ENCODE measurements at regions not wholly inside any gene's neighbourhood (a gene's known extent, or its start where the extent isn't known, plus 50 kb on each side); places are given as distances from the start of the nearest gene placed in this dataset.

DNA sequence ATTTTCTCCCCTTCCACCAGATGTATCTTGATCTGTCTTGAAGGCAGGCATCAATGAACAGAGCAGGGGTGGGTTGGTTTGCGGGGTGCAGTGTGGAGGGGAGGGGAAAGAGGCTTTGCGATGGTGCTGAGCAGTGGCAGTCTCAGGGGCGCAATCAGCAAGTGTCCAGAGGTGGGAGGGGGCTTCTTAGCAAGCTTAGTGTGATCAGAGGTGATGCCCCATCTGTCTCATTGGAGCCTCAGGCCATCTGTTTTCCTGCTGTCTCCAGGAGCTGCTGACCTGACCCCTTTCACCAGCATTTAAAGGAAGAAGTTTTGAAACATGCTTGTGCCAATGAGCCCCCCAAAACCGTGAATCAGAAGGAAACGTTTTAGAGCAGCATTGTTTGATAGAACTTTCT is 187.7 kb upstream of the LHX5 start:
- no peak for DNase-seq (ENCODE audit: low read depth in 4 of 4, low spot score in 2 of 4)

DNA sequence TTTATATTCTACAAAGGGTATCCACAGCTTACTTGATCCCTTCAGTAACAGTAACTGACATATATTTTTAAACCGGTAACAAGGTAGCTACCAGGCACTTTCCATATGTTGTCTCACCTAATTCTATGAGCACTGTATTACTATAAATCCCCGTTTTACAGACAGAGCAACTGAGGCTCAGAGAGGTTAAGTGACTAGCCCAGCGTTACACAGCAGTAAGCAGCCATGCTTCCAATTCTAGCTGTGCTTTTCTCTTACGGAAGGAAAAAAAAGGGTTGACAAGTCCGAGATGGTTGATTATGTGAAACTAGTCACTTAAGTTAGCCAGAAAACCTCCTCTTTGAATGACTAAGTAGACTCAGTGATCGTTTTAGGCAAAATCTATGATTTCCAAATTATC is 187.3 kb upstream of the LHX5 start:
- DNase-seq (ENCODE audit: low read depth in 4 of 4, low spot score in 2 of 4), result no peak

DNA sequence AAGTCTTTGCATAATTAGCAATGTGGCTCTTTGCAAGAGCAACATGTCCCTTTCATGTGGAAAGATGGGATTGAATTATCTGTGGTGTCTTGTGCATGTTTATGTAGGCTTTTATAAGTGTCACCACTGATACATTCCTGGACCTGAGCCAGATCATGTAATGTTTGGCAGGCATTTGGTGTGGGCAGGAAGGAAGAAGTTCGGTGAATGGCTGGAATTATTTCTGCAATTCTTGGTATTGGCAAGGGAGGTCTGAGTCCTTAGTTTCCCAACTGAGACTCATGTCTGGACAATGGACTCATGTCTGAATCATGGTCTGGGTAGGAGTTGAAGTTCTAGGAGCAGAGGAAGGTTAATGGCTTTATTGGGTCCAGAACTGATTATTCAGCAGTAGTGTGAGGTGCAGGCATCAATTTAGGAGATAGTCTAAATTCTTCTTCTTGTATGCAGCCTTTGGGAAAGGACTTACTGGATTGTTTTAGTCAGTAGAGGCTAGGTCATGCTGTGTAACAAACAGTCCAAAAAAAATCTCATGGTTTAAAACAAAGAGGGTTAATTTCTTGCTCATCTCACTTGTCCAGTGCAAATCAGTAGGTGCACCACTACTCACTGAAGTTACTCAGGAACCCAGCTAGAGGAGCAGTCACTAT is 186.5 kb upstream of the LHX5 start:
- DNase-seq (ENCODE audit: low read depth in 4 of 4, low spot score in 2 of 4), result no peak

DNA sequence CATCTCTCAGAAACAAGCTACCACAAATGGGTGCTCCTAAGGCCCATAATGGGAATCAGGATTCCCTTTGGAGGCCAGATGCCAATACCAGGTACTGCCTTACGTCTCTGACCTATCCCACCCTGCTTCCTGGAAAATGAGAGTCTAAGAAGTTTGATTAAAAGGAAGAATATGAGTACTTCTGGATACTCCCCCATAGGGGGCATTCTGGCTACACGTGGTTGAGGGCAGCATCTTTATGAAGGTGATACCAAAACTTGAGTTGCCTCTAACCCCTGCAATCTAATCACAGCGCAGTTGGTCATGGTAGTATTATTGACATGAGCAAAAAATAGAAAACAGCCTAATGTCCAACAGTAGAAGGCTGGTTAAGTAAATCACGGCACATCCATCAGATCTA is 184.2 kb upstream of the LHX5 start:
- no peak for DNase-seq (ENCODE audit: low read depth in 4 of 4, low spot score in 2 of 4)

DNA sequence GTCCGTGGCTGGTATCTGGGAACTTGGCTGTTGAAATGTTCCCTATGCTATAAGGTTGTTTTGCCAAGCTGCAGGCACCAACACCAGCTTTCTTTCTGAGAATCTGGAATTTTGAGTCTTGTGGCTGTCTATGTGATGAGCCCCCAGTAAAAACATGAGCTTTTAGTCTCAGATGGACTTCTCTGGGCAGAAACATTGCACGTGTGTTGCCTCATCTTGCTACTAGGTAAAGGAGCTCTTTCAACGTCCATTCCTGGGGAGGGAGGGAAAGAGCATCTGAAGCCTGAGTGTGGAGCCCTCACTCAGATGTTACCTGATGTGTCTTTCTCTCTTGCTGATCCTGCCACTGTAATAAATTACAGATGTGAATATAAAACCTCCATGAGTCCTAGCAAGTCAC is 183.8 kb upstream of the LHX5 start:
- DNase-seq (ENCODE audit: low read depth in 4 of 4, low spot score in 2 of 4), result no peak

DNA sequence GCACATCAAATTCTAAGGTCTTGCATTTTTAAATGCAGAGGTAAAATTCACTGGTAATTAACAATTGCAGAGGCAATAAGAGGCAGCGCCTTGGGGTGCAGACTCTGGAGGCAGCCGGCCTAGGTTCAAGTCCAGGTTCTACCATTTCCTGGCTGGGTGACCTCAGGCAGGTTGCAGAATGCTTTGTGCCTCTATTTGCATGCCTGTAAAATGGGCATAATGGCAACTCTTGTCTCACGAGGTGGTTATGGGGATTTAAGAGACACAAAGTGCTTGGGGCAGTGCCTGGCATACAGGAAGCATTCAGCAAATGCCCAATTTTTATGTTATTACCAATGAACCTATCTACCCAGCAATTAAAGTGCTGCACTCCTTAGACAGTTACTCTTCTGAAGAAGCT is 180.0 kb upstream of the LHX5 start:
- no peak for DNase-seq (ENCODE audit: low read depth in 4 of 4, low spot score in 2 of 4)

DNA sequence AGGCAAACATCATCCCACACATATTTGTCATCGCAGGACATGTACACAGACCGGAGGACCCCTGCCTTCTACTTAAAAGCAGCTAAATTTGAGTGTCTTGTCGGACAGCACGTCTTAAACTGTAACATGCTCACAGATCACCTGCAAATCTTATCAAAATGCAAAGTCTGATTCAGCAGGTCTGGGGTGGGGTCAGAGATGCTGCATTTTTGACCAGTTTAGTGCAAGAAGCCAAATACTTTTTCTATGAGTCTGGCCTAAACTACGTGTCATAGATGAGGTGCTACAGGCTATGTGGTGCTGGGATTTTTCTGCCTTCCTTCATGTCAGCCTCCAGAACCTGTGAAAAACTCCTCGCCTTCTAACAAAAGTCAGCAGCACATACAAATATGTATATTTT is 178.8 kb upstream of the LHX5 start:
- DNase-seq (ENCODE audit: low read depth in 4 of 4, low spot score in 2 of 4), result no peak

DNA sequence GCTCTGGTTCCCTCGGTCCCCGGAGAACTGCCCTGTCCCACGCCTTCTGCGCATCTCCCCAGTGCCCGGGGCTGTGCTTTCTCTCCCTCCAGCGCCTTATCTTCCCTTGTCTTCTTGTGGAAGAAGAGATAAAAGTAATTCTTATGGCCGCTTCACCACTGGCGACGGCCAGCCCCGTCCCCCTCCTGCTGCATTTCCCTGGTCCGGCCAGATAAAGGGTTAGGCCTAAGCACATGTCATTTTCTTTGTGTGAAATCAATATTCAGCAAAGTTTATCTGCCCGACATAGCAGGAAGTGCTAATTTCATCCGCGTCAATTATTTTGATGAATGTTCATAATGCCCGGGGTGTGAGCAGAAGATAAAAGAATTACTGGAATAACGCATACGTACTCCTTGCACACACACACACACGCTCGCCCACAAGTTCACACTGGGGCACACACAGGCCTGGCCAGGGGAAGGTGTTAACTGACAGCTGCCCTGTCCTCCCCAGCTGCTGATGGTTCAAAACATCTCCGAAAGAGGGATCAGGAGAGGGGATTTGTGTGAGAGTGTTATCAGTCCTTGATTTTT is 177.7 kb upstream of the LHX5 start:
- no peak for DNase-seq (ENCODE audit: low read depth in 4 of 4, low spot score in 2 of 4)

DNA sequence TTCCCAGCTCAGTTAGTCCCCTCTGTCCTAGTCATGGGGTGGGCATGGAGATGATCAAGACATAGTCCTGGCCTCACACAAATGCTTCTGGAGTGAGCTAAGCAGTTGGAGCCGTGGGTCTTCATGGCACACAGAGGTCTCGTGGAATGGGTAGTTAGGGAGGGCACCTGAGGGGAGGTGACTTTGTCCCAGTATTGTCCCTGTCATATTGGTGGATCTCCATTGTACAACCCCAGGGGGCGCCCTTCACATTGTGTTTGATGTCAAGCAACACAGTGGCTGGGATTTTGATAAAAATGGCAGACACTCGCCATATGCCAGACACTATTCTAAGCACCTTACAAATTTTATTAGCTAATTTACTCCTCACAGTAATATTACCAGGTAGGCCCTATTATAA is 175.4 kb upstream of the LHX5 start:
- DNase-seq (ENCODE audit: low read depth in 4 of 4, low spot score in 2 of 4), result no peak

DNA sequence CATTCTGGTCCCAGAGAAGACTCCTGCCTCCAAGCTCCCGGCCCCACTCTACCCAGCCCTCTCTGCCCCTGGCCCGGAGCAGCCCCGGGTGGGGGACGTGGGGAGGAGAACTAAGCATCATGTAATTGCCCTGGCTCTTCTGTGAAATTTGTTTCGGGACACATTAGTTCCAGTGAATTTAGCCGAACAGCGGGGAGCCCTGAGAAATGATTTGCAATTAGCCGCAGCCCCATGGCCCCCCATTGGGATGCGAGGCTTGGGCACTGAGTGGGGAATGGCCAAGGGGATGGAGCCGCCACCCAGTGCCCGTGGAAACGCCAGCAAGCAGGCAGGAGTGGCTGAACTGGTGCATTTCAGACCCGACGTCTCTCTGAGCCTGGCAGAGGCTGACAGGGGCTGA is 173.9 kb upstream of the LHX5 start:
- DNase-seq (ENCODE audit: low read depth in 4 of 4, low spot score in 2 of 4), result no peak

DNA sequence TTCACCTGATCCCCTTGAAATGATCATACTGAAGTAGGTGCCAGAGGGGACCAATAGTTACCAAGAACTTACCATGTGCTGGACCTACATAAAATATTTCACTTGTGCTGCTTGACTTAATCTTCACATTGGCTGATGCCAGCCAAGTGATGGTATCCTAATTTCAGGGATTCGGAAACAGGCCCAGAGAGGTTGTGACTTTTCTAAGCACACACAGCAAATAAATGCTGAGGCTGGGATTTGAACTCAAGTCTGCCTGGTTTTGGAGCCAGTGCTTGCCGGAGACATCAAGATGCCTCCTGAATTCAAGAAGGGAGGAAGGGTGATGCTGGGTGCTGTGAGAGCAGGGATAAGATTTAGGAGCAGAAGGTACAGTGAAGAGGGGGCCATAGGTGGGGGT is 173.5 kb upstream of the LHX5 start:
- DNase-seq (ENCODE audit: low read depth in 4 of 4, low spot score in 2 of 4), result no peak

DNA sequence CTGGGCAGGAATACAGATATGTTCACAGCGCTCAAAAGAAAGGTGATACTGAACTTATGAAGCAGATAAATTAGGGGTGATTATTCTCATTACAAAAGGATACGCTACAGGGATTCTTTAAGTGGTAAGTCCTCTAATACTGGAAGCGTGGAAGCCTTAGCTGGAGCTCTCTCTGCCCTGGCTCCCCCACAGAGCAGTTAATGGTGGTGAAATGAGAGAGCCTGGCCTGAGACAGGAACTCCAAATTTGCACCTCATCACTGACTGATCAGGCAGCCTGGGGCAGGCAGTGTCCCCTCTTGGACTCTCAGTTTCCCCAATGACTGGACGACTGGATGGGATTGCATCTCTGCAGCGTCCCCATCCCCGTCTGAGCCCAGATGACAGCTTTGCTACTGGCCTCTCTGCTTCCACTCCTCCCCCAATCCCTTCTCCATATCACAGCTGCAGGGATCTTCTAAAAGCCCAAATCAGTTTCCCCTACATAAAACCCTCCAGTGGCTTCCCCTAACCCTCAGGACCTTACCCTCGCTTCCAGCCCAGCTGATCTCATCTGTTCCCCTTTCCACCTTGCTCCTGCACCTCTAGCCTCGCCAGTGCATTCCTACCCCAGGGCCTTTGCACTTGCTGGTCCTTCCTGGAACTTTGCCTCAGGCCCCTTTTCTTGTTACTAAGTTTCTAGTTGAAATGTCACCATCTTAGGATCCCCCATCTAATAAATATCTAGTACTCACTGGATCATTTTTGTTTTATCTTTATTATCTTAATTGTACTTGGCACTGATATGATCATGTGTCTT is 171.7 kb upstream of the LHX5 start:
- DNase-seq (ENCODE audit: low read depth in 4 of 4, low spot score in 2 of 4), result no peak

DNA sequence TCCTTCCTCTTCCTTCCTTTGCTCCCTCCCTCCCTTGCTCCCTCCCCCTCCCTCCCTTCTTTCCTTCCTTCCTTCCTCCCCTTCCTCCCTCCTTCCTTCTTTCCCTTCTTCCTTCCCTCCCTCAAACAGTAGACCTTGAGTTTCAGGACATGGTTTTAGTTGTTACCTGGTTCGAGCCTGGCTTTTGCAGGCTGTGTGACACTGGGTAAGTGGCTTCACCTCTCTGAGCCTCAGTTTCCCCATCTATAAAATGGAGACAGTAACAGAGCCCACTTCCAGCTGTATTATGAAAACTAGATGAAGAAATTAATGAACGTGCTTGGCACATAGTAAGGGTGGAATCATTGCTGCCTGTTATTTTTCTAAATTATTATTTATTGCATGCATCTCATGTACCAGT is 171.0 kb upstream of the LHX5 start:
- DNase-seq (ENCODE audit: low read depth in 4 of 4, low spot score in 2 of 4), result no peak

DNA sequence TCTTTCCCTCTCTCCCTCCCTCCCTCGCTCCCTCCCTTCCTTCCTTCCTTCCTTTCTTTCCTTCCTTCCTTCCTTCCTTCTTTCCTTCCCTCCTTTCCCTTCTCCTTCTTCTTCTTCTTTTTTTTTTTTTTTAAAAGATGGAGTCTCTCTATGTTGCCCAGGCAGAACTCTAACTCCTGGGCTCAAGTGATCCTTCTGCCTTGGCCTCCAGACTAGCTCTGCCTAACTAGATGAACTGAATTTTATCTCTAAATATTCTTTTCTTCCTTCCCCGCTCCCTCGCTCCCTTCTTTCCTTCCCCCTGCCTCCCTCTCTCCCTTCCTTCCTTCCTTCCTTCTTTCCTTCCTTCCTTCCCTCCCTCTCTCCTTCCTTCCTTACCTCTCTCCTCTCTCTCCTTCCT is 170.5 kb upstream of the LHX5 start:
- DNase-seq (ENCODE audit: low read depth in 4 of 4, low spot score in 2 of 4), result no peak

DNA sequence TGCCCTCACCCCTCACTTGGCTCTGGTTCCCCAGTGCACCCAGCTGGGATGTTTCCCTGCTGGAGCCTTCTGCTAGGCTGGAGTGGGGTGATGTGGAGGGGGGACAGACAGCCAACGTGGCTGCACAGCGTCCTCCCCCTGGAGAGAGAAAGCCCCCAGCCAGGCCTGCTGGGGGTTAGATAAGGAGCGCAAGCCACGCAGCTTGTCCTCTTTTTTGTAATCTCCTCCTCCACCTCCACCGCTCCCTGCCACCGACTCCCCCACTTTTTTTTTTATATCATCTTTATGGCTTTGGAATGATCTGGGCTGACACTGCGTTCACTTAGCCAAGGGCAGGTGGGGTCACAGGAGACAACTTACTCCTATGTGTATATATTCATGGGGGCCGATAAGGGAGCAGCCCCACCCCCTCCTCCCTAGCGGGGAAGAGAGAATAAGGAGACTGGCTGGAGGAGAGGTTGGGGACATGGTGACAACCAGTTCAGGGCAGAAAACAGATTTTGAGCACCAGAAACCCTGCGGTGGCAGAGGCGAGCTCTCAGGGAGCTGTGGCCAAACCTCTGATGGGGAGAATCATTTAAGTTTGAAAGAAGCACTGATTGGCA is 169.9 kb upstream of the LHX5 start:
- DNase-seq (ENCODE audit: low read depth in 4 of 4, low spot score in 2 of 4), result no peak

DNA sequence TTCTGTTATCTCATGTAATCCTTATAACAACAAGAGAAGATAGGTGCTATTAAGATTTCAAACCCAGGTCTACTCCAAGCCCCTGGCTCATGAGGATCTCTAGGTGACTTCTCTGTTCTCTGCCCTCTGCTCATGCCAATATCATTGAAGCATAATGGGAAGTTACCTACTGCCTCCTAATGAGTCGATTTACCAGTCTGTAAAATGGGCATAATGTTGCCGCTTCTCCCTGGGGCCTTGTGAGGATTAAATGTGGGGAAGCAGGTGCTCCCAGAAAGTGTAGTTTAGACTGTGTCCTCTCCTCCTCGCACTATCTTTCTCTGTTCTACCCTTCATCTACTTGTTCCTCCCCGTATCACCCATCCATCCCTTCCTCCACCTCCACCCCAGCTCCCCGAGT is 169.2 kb upstream of the LHX5 start:
- DNase-seq (ENCODE audit: low read depth in 4 of 4, low spot score in 2 of 4), result no peak

DNA sequence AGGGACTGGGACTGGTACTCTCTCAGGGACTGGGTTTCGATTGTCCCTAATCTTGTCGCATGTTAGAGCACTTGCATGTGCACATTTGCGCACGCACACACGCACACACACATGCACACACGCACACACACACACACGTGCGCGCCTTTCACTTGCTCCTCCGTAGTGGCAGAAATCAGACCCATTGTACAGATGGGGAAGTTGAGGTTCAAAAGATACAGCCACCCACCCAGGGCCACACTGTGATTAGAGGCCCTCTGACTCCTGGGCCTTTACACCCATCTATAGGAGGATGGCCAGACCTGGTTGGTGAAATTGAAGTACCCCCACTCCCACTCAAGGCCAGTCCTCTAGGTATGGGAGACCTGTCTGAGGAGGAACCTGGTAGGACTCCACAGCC is 167.8 kb upstream of the LHX5 start:
- DNase-seq (ENCODE audit: low read depth in 4 of 4, low spot score in 2 of 4), result no peak

DNA sequence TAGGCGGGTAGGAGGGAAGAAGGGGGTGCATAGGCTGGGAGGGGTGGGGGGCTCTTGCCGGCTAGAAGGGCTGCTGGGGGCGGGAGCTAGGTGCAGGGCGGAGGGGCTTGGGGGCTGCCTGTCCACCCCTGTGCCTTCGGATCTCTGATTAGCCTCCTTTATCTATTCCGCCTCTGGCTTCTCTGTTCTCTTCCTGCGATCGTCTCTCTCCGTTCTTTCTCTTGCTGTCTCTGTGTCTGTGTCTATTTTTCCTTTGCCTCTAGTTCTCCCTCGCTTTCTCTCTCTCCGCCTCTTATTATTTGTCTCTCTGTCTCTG is 166.7 kb upstream of the LHX5 start:
- no peak for DNase-seq (ENCODE audit: low read depth in 4 of 4, low spot score in 2 of 4)

DNA sequence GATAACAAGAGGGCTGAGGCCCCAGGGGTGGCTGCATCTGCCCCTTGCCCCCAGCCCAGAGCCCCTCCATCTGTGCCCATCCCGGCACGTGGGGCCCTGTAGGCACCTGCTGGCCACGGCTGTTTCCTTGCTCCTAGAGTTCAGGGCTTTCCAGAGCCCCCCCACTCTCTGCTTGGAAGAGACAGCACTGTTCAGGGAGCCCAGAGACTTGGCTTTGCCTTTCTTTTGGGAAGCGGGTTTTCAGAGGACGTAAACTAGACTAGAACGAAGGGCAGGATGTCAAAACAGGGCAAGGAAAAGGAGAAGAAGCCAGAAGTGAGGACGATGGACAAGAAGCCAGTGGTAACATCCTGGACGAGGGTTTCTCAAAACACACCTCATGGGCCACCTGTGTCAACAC is 163.3 kb upstream of the LHX5 start:
- no peak for DNase-seq (ENCODE audit: low read depth in 4 of 4, low spot score in 2 of 4)

DNA sequence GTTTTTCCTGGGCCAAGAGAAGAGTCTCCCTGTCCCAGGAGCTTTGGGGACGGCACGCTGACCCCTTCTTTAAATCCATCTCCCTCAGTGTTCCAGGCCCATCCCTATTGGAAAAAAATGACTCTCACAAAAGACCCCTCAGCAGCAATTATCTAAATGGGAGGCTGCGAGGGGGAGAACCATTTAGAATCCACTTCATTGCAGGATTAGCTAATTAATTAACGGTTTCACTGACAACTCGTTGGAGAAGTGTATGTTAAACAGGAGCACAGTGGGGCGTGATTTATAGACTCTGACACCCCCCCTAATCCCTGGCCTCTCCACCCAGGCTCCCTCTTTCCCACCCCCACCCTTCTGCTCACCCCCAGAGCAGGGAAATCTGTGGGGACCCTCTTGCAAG is 162.8 kb upstream of the LHX5 start:
- DNase-seq (ENCODE audit: low read depth in 4 of 4, low spot score in 2 of 4), result no peak

DNA sequence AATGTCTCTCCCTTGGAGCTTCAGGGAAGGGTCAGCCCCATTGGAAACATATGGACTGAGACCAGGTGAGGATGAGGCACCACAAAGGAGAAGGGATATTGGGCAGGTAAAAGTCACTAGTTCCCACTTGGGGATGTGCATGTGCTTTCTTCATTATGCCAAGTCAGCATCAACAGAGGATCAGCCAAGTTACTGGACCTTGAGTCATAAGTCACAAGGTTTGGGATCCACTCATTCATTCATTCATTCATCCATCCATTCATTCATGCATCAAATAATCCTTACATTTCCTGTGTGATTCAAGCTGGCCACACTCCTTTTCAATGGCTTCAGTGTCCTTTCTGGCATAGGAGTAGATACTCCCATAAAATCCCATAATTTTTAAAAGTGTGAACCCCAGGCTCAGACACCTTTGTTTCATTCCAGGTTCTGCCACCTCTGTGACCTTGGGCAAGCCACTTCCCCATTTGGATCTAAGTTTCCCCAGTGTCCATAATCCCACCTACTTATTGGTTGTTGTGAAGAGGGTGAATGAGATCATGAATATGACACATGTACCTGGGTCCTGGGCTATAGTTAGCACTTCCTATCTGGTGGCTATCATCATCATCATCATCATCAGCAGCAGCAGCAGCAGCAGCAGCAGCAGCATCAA is 162.1 kb upstream of the LHX5 start:
- DNase-seq (ENCODE audit: low read depth in 4 of 4, low spot score in 2 of 4), result no peak

DNA sequence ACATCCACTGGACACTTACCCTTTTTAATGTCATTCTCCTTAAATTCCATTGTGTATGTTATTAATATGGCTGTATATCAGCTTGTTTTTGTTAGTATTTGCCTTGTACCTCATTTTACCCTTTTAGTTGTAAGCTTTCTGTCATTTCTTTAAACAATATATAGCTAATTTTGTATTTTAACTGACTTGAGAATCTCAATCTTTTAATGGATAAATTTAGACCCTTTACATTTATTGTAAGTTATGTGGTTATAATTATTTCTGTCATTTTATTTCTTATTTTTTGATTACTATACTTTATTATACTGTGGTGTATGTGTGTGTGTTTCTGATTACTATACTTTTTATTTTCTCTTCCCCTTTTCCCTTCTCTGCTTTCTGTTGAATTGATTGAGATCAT is 159.0 kb upstream of the LHX5 start:
- DNase-seq (ENCODE audit: low read depth in 4 of 4, low spot score in 2 of 4), result no peak

Measured in left renal cortex interstitium (tissue), 4 donors.